DOHH2 (cell line): ENCODE measurements at regions not wholly inside any gene's neighbourhood (a gene's known extent, or its start where the extent isn't known, plus 50 kb on each side); places are given as distances from the start of the nearest gene placed in this dataset.

ENCODE experiments used
- H3F3A ChIP-seq: fragments of 200-600 bp; sonication (generic), shearing (Covaris generic); 2 replicates; pipeline ENCODE4 v1.6.0; 2016; ENCODE audit warnings: antibody characterized with exemption, mild to moderate bottlenecking; ENCODE audit not compliant: control insufficient read depth, insufficient read depth
- H3K27ac ChIP-seq: fragments of 200-600 bp; sonication (generic); 2 replicates; pipeline ENCODE4 v1.5.1; 2014; ENCODE audit warnings: low read depth, mild to moderate bottlenecking, low read length, moderate library complexity
- H3K27me3 ChIP-seq: fragments of 200-600 bp; sonication (generic); 2 replicates; pipeline ENCODE4 v1.6.1; 2014; ENCODE audit warnings: mild to moderate bottlenecking, low read length, mixed read lengths; ENCODE audit not compliant: control insufficient read depth
- H3K36me3 ChIP-seq: fragments of 200-600 bp; sonication (generic); 2 replicates; pipeline ENCODE4 v1.6.1; 2014; ENCODE audit warnings: mild to moderate bottlenecking, low read length, moderate library complexity, mixed read lengths; ENCODE audit not compliant: control insufficient read depth
- H3K4me1 ChIP-seq: fragments of 200-600 bp; sonication (generic); 2 replicates; pipeline ENCODE4 v1.6.1; 2014; ENCODE audit warnings: mild to moderate bottlenecking, low read length, mixed read lengths; ENCODE audit not compliant: control insufficient read depth
- H3K4me2 ChIP-seq: fragments of 200-600 bp; sonication (generic); 2 replicates; pipeline ENCODE4 v1.6.0; 2014; ENCODE audit warnings: mild to moderate bottlenecking, low read length, moderate library complexity
- H3K4me3 ChIP-seq: fragments of 200-600 bp; sonication (generic); 2 replicates; pipeline ENCODE4 v1.5.1; 2014; ENCODE audit warnings: mild to moderate bottlenecking, low read length, mixed read lengths
- H3K79me2 ChIP-seq: fragments of 200-600 bp; sonication (generic); 2 replicates; pipeline ENCODE4 v1.6.1; 2014; ENCODE audit warnings: mild to moderate bottlenecking, low read length, mixed read lengths; ENCODE audit not compliant: control insufficient read depth
- H3K9me2 ChIP-seq: fragments of 200-600 bp; sonication (generic); replicated peaks from 2 replicates; pipeline ENCODE4 v1.6.1; 2014; ENCODE audit warnings: mild to moderate bottlenecking, low read length, mixed read lengths; ENCODE audit not compliant: control insufficient read depth
- H3K9me3 ChIP-seq: fragments of 200-600 bp; sonication (generic); 2 replicates; pipeline ENCODE4 v1.6.1; 2014; ENCODE audit warnings: antibody characterized with exemption, low read length, mixed read lengths; ENCODE audit not compliant: control insufficient read depth, insufficient read depth
- H4K20me1 ChIP-seq: fragments of 200-600 bp; sonication (generic); 2 replicates; pipeline ENCODE4 v1.6.0; 2014; ENCODE audit warnings: low read depth, mild to moderate bottlenecking, antibody characterized with exemption, low read length, moderate library complexity; ENCODE audit not compliant: control insufficient read depth, insufficient read depth
- EZH2phosphoT487 ChIP-seq: fragments of 200-600 bp; sonication (generic); IDR thresholded peaks from 2 replicates; pipeline ENCODE4 v1.6.1; 2017; ENCODE audit warnings: borderline replicate concordance, mild to moderate bottlenecking, antibody characterized with exemption, low read length, moderate library complexity, mixed read lengths
- TF ChIP-seq, protein P1 (sequence below): fragments of 200-600 bp; sonication (generic); IDR thresholded peaks from one replicate; pipeline ENCODE4 v1.5.1; 2014; ENCODE audit warnings: antibody characterized with exemption, mild to moderate bottlenecking, low read depth, low read length; ENCODE audit not compliant: poor library complexity, severe bottlenecking

GRCh38 chr22:45093609-45094008 lies 70.1 kb upstream of the NUP50 start:
- TF ChIP-seq EZH2phosphoT487, result no peak
- TF ChIP-seq, protein P1, sequence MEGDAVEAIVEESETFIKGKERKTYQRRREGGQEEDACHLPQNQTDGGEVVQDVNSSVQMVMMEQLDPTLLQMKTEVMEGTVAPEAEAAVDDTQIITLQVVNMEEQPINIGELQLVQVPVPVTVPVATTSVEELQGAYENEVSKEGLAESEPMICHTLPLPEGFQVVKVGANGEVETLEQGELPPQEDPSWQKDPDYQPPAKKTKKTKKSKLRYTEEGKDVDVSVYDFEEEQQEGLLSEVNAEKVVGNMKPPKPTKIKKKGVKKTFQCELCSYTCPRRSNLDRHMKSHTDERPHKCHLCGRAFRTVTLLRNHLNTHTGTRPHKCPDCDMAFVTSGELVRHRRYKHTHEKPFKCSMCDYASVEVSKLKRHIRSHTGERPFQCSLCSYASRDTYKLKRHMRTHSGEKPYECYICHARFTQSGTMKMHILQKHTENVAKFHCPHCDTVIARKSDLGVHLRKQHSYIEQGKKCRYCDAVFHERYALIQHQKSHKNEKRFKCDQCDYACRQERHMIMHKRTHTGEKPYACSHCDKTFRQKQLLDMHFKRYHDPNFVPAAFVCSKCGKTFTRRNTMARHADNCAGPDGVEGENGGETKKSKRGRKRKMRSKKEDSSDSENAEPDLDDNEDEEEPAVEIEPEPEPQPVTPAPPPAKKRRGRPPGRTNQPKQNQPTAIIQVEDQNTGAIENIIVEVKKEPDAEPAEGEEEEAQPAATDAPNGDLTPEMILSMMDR, result no peak
- peaks cover under 1% of the 10 kb centered on the region; the same call in 1 of the 2 replicates for H3K4me1 ChIP-seq
- no peaks in the 10 kb centered on the region for H4K20me1 ChIP-seq
- no peaks in the 10 kb centered on the region for H3F3A ChIP-seq
- H3K27ac ChIP-seq, result no peak overlapping the region
- H3K4me2 ChIP-seq, result no peak overlapping the region
- H3K9me2 ChIP-seq, result no peaks in the 10 kb centered on the region
- H3K27me3 ChIP-seq, result no peaks in the 10 kb centered on the region
- no peaks in the 10 kb centered on the region for H3K9me3 ChIP-seq
- no peaks in the 10 kb centered on the region for H3K36me3 ChIP-seq
- H3K4me3 ChIP-seq, result no peak overlapping the region
- H3K79me2 ChIP-seq, result no peaks in the 10 kb centered on the region

DNA sequence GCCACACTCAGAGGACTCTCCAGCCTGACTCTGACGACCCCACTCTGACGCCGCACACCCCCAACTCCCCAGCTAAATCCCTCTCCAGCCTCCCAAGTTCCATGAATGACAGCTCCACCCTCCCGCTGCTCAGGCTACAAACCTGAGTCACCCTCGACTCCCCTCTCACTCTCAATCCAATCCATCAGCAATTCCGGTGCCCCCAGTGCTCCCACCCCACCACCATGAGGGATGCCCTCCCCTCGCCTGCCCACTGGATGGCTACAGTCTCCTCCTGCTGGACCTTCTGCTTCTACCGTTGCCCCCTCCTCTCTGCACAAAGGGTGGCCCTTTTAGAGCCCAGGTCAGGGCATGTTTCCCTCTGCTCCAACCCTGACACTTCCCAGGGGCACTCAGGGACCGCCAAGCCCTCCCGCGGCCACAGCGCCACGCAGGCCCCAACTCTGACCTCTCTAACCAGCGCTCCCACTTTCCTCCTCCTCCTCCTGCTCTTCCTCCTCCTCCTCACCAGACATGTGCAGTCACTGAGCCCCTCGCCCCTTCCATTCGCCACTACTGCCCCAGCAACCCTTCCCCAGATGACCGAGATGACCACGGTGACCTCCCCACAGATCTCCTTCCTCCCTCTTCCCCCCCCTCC lies 69.5 kb upstream of the NUP50 start:
- Histone ChIP-seq H3K79me2 (no peaks in the 10 kb centered on the region), H3K36me3 (no peaks in the 10 kb centered on the region), H3K4me2 (no peak overlapping the region), H3K9me2 (no peaks in the 10 kb centered on the region), H3K4me1 (peaks cover 3% of the 10 kb centered on the region; the same call in 1 of the 2 replicates), H3K27ac (no peak overlapping the region), H3F3A (no peaks in the 10 kb centered on the region), H3K9me3 (no peaks in the 10 kb centered on the region), H3K4me3 (no peak overlapping the region), H3K27me3 (no peaks in the 10 kb centered on the region), H4K20me1 (no peaks in the 10 kb centered on the region)
- TF ChIP-seq, protein P1, result no peak
- TF ChIP-seq EZH2phosphoT487, result no peak

DNA sequence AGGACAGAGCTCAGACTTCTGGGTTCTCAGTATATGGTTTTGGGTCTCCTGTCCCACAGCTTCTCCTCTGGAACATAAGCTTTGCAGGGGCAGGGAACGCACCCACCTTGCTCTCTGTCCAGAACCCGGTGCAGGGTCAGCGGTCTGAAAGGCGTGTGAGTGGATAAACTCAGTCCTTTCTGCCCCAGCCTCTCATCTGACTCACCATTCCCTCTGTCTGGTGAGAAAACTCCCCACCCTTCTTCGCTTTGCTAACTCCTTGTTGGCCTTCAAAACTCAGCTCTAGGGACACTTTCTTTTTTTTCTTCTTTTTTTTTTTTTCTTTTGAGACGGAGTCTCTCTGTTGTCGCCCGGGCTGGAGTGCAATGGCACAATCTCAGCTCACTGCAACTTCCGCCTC lies 68.9 kb upstream of the NUP50 start:
- no peaks in the 10 kb centered on the region for H3K9me2 ChIP-seq
- H3K36me3 ChIP-seq, result no peaks in the 10 kb centered on the region
- no peak overlapping the region for H3K4me3 ChIP-seq
- no peaks in the 10 kb centered on the region for H3F3A ChIP-seq
- H4K20me1 ChIP-seq, result no peaks in the 10 kb centered on the region
- H3K4me2 ChIP-seq, result no peak overlapping the region
- H3K4me1 ChIP-seq, result peaks cover 3% of the 10 kb centered on the region; the same call in 1 of the 2 replicates
- H3K9me3 ChIP-seq, result no peaks in the 10 kb centered on the region
- TF ChIP-seq, protein P1, result no peak
- TF ChIP-seq EZH2phosphoT487, result no peak
- H3K79me2 ChIP-seq, result no peaks in the 10 kb centered on the region
- no peak overlapping the region for H3K27ac ChIP-seq
- no peaks in the 10 kb centered on the region for H3K27me3 ChIP-seq
